H1 (cell line): ENCODE measurements at regions not wholly inside any gene's neighbourhood (a gene's known extent, or its start where the extent isn't known, plus 50 kb on each side); places are given as distances from the start of the nearest gene placed in this dataset.

ENCODE experiments used
- CHD2 ChIP-seq: IDR thresholded peaks from 2 replicates; pipeline ENCODE4 v1.6.1; 2012; ENCODE audit warnings: low read length, improper control_type of control experiment
- HDAC2 ChIP-seq, 2 experiments: fragments of 300-600 bp in 1 of 2; sonication (generic) in 1 of 2; IDR thresholded peaks; 2 replicates each; pipeline ENCODE4 v1.6.1; 2011 to 2012; ENCODE audit warnings: low read depth in 2 of 2, low read length in 2 of 2, mild to moderate bottlenecking in 2 of 2, moderate library complexity in 2 of 2, borderline replicate concordance in 1 of 2, inconsistent platforms in 1 of 2
- SIN3A ChIP-seq, 2 experiments: IDR thresholded peaks in 1 of 2; conservative IDR thresholded peaks in 1 of 2; 2 replicates each; pipeline ENCODE4 v1.6.1; 2011 to 2012; ENCODE audit warnings: low read length in 2 of 2, improper control_type of control experiment in 1 of 2, low read depth in 1 of 2, mild to moderate bottlenecking in 1 of 2
- TAF7 ChIP-seq: optimal IDR thresholded peaks from 2 replicates; pipeline ENCODE3; 2011; ENCODE audit warnings: low read depth, mild to moderate bottlenecking, inconsistent platforms, low read length, moderate library complexity, borderline replicate concordance

DNA sequence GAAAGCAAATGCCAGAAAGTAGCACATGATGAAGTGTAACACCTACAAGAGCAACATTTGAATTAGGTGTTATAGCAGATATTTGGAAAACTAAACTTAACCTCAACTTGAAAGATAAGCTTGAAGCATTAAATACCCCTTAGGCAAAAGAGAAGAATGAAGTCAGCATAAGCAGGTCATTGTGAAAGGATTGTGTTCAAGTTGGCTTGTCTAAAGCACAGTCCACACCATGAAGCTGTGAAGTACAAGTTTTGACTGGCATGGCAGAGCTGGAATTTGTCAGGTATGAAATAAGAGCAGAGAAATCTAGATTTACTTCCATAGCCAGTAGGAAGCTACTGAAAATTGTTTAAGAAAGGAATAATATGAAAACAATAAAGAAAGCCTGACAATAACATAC is 480.3 kb upstream of the POT1 start (continued):
- no peak for TF ChIP-seq TAF7
- no peak for TF ChIP-seq CHD2
- no peak for TF ChIP-seq HDAC2 (IDR thresholded peaks at IDR 0.05; ENCODE audit: borderline replicate concordance in 1 of 2, low read depth in 2 of 2, low read length in 2 of 2)
- TF ChIP-seq SIN3A (conservative IDR thresholded peaks at IDR 0.05 in 1 of 2, IDR thresholded peaks at IDR 0.05 in 1 of 2; ENCODE audit: low read depth in 1 of 2, low read length in 2 of 2), result no peak
